CD4-positive, alpha-beta T cell (primary cell): ENCODE measurements at regions not wholly inside any gene's neighbourhood (a gene's known extent, or its start where the extent isn't known, plus 50 kb on each side); places are given as distances from the start of the nearest gene placed in this dataset.

Experiments used
- ATAC-seq: fragments of 200-7000 bp; cut with Tn5 transposase; one replicate; pipeline ENCODE4 v1.10.0; 2022; ENCODE audit warnings: mild to moderate bottlenecking; ENCODE audit not compliant: poor library complexity
- CTCF ChIA-PET: fragments of 350-600 bp; sonication (Branson Sonifier 250); formaldehyde crosslinking; loops from one replicate; lab custom pipeline; 2021; ENCODE audit warnings: antibody characterized with exemption, inconsistent platforms; lab: Charles Lee
- POLR2A ChIA-PET: fragments of 350-600 bp; sonication (Branson Sonifier 250); formaldehyde crosslinking; loops from one replicate; lab custom pipeline; 2021; ENCODE audit warnings: antibody characterized with exemption, inconsistent platforms; lab: Charles Lee
- DNase-seq, 14 experiments: peaks; one replicate each; pipeline ENCODE4 v3.0.0-alpha.2; 2013 to 2020; ENCODE audit warnings: mixed read lengths in 2 of 14
- H3K27ac ChIP-seq, 2 donors: one replicate each; pipeline versions ENCODE4 v1.5.1 to v1.7.0; 2013; ENCODE audit warnings: low read length in 2 of 2, low read depth in 1 of 2, mild to moderate bottlenecking in 1 of 2
- H3K27me3 ChIP-seq, 2 experiments: 1 replicate in 1 of 2; 2 replicates in 1 of 2; pipeline versions ENCODE4 v1.6.1 to v1.7.0; 2013; ENCODE audit warnings: low read length in 2 of 2, control low read depth in 1 of 2, mild to moderate bottlenecking in 1 of 2, moderate library complexity in 1 of 2; ENCODE audit not compliant: insufficient read depth in 2 of 2, control insufficient read depth in 1 of 2
- H3K36me3 ChIP-seq: one replicate; pipeline ENCODE4 v1.6.1; 2013; ENCODE audit warnings: low read length, control low read depth; ENCODE audit not compliant: insufficient read depth
- H3K4me1 ChIP-seq: one replicate; pipeline ENCODE4 v1.6.1; 2013; ENCODE audit warnings: low read length, control low read depth; ENCODE audit not compliant: insufficient read depth
- H3K4me3 ChIP-seq: one replicate; pipeline ENCODE4 v1.5.1; 2013; ENCODE audit warnings: mild to moderate bottlenecking, low read length, moderate library complexity
- H3K9me3 ChIP-seq, 2 experiments: 1 replicate in 1 of 2; 2 replicates in 1 of 2; pipeline versions ENCODE4 v1.6.1 to v1.7.0; 2013; ENCODE audit warnings: low read length in 2 of 2, mild to moderate bottlenecking in 2 of 2, control low read depth in 1 of 2, moderate library complexity in 1 of 2; ENCODE audit not compliant: control insufficient read depth in 1 of 2, insufficient read depth in 1 of 2
- H3K27ac Mint-ChIP-seq: one replicate; pipeline ENCODE4 v1.8.0; 2020; ENCODE audit warnings: mixed read lengths
- H3K27me3 Mint-ChIP-seq: one replicate; pipeline ENCODE4 v1.8.0; 2021; ENCODE audit warnings: mixed read lengths
- H3K36me3 Mint-ChIP-seq: one replicate; pipeline ENCODE4 v1.8.0; 2021; ENCODE audit warnings: low read depth, mixed read lengths
- H3K4me1 Mint-ChIP-seq: one replicate; pipeline ENCODE4 v1.8.0; 2021; ENCODE audit warnings: low read depth, mixed read lengths
- H3K4me3 Mint-ChIP-seq: one replicate; pipeline ENCODE4 v1.8.0; 2020; ENCODE audit warnings: mild to moderate bottlenecking, mixed read lengths
- H3K9me3 Mint-ChIP-seq: one replicate; pipeline ENCODE4 v1.8.0; 2020; ENCODE audit warnings: mixed read lengths
- intact Hi-C, 2 experiments: fragments of 100-400 bp; cut with DNase I in 1 of 2; cut with micrococcal nuclease in 1 of 2; formaldehyde crosslinking; loops; one replicate each; pipeline versions ENCODE4 v1.15.1 to v1.9.0; 2023 to 2025; cut with DNase I, micrococcal nuclease
- TF ChIP-seq, protein P1 (sequence below): fragments of 200-600 bp; IDR thresholded peaks from one replicate; pipeline ENCODE4 v1.8.0; 2022; ENCODE audit warnings: antibody characterized with exemption, mild to moderate bottlenecking

DNA sequence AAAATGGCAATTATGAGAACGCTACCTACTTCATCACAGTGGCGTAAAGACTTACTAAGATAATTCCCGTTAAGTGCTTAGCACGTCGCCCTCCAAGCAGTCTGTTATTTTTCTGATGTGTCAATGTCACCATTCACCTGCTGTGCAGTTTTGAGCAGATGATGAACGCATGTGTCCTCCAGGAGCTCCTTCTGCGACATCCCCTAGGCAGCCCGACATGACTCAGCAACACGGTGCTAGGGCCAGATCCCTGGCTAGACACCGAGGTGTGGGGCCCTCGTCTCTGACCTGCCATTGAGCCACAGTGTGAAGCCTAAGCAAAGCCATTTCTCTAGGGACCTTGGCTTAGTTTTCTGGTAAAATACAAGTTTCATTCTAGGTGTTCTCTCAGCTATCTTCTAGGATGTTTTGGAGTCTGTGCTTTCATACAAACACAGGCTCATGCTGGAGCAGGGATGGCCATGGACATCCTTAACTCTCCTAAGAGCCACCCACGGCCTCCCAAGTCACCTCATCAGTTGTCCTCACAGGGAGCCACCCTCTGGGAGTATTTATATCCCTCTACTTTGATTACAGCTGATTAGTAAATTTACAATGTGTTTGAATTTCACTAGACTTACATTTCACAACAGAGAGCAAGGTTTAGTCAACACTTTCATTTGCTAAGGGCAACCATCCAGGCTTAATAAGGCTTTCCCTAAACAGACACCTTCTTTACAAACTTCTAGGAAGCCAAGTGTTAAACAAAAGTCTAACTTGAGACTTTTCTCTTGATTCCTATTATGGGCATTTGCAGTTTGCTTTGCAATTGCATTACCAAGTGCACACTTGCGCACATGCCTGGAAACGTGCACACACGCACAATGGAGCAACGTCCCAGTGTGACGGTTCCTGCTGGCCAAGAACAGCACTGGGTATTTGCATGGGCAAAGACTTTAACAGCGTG, 376.8 kb upstream of the ID2 start:
- H3K27me3 Mint-ChIP-seq: no peaks in the 10 kb centered on the region
- TF ChIP-seq, protein P1, sequence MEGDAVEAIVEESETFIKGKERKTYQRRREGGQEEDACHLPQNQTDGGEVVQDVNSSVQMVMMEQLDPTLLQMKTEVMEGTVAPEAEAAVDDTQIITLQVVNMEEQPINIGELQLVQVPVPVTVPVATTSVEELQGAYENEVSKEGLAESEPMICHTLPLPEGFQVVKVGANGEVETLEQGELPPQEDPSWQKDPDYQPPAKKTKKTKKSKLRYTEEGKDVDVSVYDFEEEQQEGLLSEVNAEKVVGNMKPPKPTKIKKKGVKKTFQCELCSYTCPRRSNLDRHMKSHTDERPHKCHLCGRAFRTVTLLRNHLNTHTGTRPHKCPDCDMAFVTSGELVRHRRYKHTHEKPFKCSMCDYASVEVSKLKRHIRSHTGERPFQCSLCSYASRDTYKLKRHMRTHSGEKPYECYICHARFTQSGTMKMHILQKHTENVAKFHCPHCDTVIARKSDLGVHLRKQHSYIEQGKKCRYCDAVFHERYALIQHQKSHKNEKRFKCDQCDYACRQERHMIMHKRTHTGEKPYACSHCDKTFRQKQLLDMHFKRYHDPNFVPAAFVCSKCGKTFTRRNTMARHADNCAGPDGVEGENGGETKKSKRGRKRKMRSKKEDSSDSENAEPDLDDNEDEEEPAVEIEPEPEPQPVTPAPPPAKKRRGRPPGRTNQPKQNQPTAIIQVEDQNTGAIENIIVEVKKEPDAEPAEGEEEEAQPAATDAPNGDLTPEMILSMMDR: no peak
- peaks cover 77% of the 10 kb centered on the region for H3K4me1 ChIP-seq
- intact Hi-C loops: loop anchor here in 1 of 2 experiments (5.0 kb wide), 1 partner anchor 32 kb away; no protein-coding TSS in a partner anchor
- H3K36me3 ChIP-seq: no peaks in the 10 kb centered on the region
- no peaks in the 10 kb centered on the region for H3K27me3 ChIP-seq
- ATAC-seq (no peak), DNase-seq (no peak)
- no peak overlapping the region for H3K4me3 Mint-ChIP-seq
- H3K9me3 Mint-ChIP-seq: no peaks in the 10 kb centered on the region
- ChIA-PET POLR2A (no interaction called here), CTCF (interaction anchor here (1.1 kb wide), 1 partner anchor 13 kb away, joined by 4 read pairs; no protein-coding TSS in a partner anchor)
- no peak overlapping the region for H3K4me3 ChIP-seq
- H3K27ac Mint-ChIP-seq: no peak overlapping the region
- peaks cover 43% of the 10 kb centered on the region for H3K4me1 Mint-ChIP-seq
- no peaks in the 10 kb centered on the region for H3K36me3 Mint-ChIP-seq
- no peak overlapping the region for H3K27ac ChIP-seq
- H3K9me3 ChIP-seq: no peaks in the 10 kb centered on the region

DNA sequence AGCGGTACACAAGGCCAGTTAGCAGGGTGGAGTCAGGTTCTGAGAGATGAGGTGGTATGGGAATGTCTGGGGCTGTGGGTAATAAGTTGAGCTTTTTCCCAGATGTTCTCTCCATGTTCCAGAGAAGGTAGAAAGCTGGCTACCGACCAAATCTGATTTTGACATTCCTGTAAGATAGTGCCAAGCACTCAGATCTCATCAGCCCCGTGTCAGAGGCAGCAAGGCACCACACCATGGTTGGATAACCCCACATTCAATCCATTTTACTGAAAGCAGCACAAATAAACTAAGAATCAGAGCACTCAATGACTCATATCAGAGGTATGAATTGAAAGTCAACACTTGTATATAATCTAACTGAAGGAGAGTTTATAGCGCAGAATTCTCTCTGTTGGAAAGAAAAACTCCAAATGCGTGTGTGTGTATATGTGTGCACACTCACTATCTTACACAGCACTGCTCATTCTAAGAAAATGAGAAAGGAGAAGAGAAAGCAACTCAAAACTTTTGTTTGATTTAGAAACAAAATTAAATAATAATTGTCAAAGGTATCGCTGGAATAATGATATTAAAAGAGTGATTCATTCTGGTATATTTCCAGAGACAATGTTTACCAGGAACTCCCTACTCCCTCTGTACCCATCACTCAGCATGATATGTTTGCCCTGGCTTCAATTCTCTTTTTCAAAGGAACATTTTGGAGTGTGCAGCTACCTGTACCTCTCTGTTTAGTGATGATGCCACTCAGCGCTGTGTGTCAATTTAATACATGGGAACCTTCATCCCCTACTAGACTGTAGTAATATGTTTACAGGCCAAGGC, 375.1 kb upstream of the ID2 start:
- no peak for ATAC-seq
- no peak overlapping the region for H3K27ac Mint-ChIP-seq

DNA sequence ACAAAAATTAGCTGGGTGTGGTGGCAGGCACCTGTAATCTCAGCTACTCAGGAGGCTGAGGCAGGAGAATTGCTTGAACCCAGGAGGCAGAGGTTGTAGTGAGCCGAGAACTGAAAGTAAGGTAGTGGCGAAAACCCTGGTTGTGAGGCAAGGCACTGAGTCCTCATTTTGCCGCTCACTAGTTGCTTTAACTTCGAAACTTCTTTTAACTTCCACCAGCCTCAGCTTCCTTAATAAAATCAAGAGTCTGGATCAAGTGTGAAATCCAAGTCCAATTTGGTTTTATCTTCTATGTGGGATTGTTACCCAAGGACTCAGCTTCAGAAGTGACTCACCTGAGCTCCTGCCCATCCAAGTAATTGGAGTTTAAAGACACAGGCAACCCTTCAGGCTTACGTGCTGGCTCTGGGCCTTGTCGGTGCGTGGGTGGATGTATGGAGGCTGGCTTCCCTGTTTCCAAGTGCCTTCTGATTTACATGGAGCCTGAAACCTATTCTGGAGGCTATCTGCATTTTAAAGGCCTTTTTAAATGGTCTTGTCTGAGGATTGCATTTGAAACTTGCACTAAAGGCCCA, 374.2 kb upstream of the ID2 start:
- intact Hi-C loops: no loop called here
- Mint-ChIP-seq H3K36me3 (no peaks in the 10 kb centered on the region), H3K9me3 (no peaks in the 10 kb centered on the region), H3K4me1 (peaks cover 51% of the 10 kb centered on the region), H3K27me3 (no peaks in the 10 kb centered on the region), H3K4me3 (no peak overlapping the region), H3K27ac (no peak overlapping the region)
- DNase-seq (no peak), ATAC-seq (no peak)
- H3K4me3 ChIP-seq: no peak overlapping the region
- peaks cover 77% of the 10 kb centered on the region for H3K4me1 ChIP-seq
- CTCF ChIA-PET: no interaction called here
- TF ChIP-seq, protein P1: no peak
- POLR2A ChIA-PET: no interaction called here
- H3K27ac ChIP-seq: no peak overlapping the region
- H3K36me3 ChIP-seq: no peaks in the 10 kb centered on the region
- H3K9me3 ChIP-seq: no peaks in the 10 kb centered on the region
- no peaks in the 10 kb centered on the region for H3K27me3 ChIP-seq

More for the DNA sequence above, 375.1 kb upstream of the ID2 start:
- POLR2A ChIA-PET: no interaction called here
- CTCF ChIA-PET: no interaction called here
- no peak overlapping the region for H3K4me3 ChIP-seq
- no peaks in the 10 kb centered on the region for H3K36me3 ChIP-seq
- H3K9me3 Mint-ChIP-seq: no peaks in the 10 kb centered on the region
- peaks cover 77% of the 10 kb centered on the region for H3K4me1 ChIP-seq
- H3K4me1 Mint-ChIP-seq: peaks cover 51% of the 10 kb centered on the region
- TF ChIP-seq, protein P1: no peak
- no peaks in the 10 kb centered on the region for H3K9me3 ChIP-seq
- no peaks in the 10 kb centered on the region for H3K27me3 Mint-ChIP-seq
- intact Hi-C loops: no loop called here
- H3K4me3 Mint-ChIP-seq: no peak overlapping the region
- no peaks in the 10 kb centered on the region for H3K36me3 Mint-ChIP-seq
- H3K27me3 ChIP-seq: no peaks in the 10 kb centered on the region
- DNase-seq: no peak
- H3K27ac ChIP-seq: no peak overlapping the region
